NCI-H1092 (cell line): ENCODE measurements at regions not wholly inside any gene's neighbourhood (a gene's known extent, or its start where the extent isn't known, plus 50 kb on each side); places are given as distances from the start of the nearest gene placed in this dataset.
"Not testable (repeated sequence)": the region's sequence is repeated elsewhere in the genome, so short reads cannot be mapped to it uniquely, and the experiment has no call there.

Source experiments
- DNase-seq: peaks from one replicate; lab custom pipeline; 2025; lab: John Stamatoyannopoulos, UW

DNA sequence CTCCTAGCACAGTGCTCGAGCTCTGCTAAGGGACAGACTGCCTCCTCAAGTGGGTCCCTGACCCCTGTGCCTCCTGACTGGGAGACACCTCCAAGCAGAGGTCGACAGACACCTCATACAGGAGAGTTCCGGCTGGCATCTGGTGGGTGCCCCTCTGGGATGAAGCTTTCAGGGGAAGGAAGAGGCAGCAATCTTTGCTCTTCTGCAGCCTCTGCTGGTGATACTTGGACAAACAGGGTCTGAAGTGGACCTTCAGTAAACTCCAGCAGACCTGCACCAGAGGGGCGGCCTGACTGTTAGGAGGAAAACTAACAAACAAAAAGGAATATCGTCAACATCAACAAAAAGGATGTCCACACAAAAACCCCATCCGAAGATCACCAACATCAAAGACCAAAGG is 60.6 kb upstream of the DCN start:
- DNase-seq = not testable (repeated sequence)

GRCh38 chr12:91241756-91242155 is 59.1 kb upstream of the DCN start:
- no peak for DNase-seq

DNA sequence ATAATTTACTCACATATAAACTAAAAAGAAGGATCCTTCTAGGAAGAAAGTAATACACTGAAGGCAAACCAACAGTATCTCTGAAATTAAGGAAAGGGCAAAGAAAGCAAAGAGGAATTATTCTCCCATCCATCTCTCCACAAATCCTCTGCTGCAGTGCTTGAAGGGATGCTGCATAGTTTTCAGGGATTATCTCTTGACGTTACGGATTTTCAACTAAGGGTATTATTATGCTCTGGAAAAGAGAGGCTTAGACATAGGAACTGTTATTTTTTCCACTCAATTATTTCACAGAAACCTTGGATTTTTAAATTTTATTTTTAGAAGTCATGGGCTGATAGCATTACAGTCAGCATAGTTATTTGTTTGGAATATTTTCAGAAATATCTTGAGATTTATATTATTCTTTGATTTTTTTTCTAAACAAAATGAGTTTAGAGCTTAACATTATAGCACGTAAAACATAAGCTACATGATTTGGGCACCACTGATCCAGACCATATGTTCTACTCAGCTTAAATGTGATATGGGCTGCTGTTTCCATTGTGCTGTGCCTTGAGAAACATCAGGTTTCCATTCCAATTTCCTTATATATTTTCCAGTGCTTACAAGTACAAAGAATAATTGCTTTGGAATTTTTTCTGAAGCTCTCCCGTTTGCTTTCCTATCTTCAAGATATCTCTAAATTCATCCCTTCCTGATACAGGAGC is 57.9 kb upstream of the DCN start:
- no peak for DNase-seq

DNA sequence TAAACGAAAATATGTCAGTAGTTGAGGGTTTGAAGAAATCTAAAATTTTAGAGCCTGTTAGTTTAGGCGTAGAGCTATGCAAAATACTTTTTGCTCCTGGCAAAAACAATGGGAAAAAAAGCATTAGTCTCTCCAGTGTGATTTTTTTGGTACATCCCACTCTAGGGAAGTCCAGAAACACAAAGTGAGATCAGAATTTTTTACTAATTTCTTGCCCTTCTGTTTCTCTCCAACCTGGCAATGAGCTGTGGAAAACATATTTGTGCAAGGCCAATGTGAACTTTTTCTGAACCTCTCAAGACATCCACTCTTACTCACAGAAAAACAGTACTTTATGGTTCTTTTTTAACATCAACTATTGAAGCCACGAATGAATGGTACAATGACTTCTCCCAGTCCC is 56.9 kb upstream of the DCN start:
- DNase-seq = no peak
